Neural cell (in vitro differentiated cells): ENCODE measurements at regions not wholly inside any gene's neighbourhood (a gene's known extent, or its start where the extent isn't known, plus 50 kb on each side); places are given as distances from the start of the nearest gene placed in this dataset.

Experiments
- CTCF ChIP-seq: fragments of 450-650 bp; IDR thresholded peaks from 2 replicates; pipeline ENCODE4 v1.5.1; 2014; ENCODE audit warnings: antibody characterized with exemption, mild to moderate bottlenecking, moderate library complexity; ENCODE audit not compliant: poor library complexity, severe bottlenecking
- EP300 ChIP-seq: fragments of 450-650 bp; conservative IDR thresholded peaks from 2 replicates; pipeline ENCODE4 v1.6.1; 2014; ENCODE audit warnings: antibody characterized with exemption, mild to moderate bottlenecking, moderate library complexity; ENCODE audit not compliant: poor library complexity, severe bottlenecking
- EZH2 ChIP-seq: fragments of 200-600, 300-800 bp; shearing (Covaris generic), sonication (generic); IDR thresholded peaks from 2 replicates; pipeline ENCODE4 v1.6.1; 2014; ENCODE audit warnings: antibody characterized with exemption, low read length, borderline replicate concordance, mild to moderate bottlenecking; ENCODE audit not compliant: insufficient read depth, poor library complexity, severe bottlenecking
- MXI1 ChIP-seq: fragments of 450-650 bp; conservative IDR thresholded peaks from 2 replicates; pipeline ENCODE4 v1.6.1; 2014; ENCODE audit warnings: antibody characterized with exemption, mild to moderate bottlenecking; ENCODE audit not compliant: poor library complexity, severe bottlenecking
- POLR2AphosphoS5 ChIP-seq: IDR thresholded peaks from 2 replicates; pipeline ENCODE4 v1.6.1; 2012
- RAD21 ChIP-seq: fragments of 450-650 bp; conservative IDR thresholded peaks from 2 replicates; pipeline ENCODE4 v1.6.1; 2014; ENCODE audit warnings: antibody characterized with exemption, mild to moderate bottlenecking, moderate library complexity
- REST ChIP-seq: IDR thresholded peaks from 2 replicates; pipeline ENCODE4 v1.6.1; 2012; ENCODE audit warnings: borderline replicate concordance
- SMC3 ChIP-seq: fragments of 450-650 bp; conservative IDR thresholded peaks from 2 replicates; pipeline ENCODE4 v1.6.1; 2014; ENCODE audit warnings: antibody characterized with exemption, mild to moderate bottlenecking, moderate library complexity; ENCODE audit not compliant: poor library complexity
- TAF1 ChIP-seq: IDR thresholded peaks from 2 replicates; pipeline ENCODE4 v1.6.1; 2012; ENCODE audit warnings: low read depth

- TF ChIP-seq TAF1 (no peak), CTCF (no peak), POLR2AphosphoS5 (no peak), RAD21 (no peak), EZH2 (no peak), REST (no peak), EP300 (no peak), SMC3 (no peak), MXI1 (no peak)
These were observed 196.1 kb downstream of the AMY1C start for GRCh38 chr1:103945774-103946173.
